DND-41 (cell line): ENCODE measurements at regions not wholly inside any gene's neighbourhood (a gene's known extent, or its start where the extent isn't known, plus 50 kb on each side); places are given as distances from the start of the nearest gene placed in this dataset.

Experiments
- CTCF ChIP-seq: IDR thresholded peaks from 2 replicates; pipeline ENCODE4 v1.5.1; 2012; ENCODE audit warnings: borderline replicate concordance, low read length, moderate library complexity, mild to moderate bottlenecking; ENCODE audit not compliant: poor library complexity, severe bottlenecking; ENCODE audit errors: extremely low read depth
- EZH2 ChIP-seq: IDR thresholded peaks from 3 replicates; pipeline ENCODE4 v1.6.1; 2012; ENCODE audit warnings: borderline replicate concordance, low read depth, mild to moderate bottlenecking, moderate library complexity, low read length, inconsistent platforms; ENCODE audit not compliant: severe bottlenecking

- TF ChIP-seq CTCF, result no peak
- no peak for TF ChIP-seq EZH2
These were observed 479.1 kb upstream of the RBFOX1 start for GRCh38 chr16:6853565-6853964.
